ENCODE measurements at regions not wholly inside any gene's neighbourhood (a gene's known extent, or its start where the extent isn't known, plus 50 kb on each side); places are given as distances from the start of the nearest gene placed in this dataset.

DNA sequence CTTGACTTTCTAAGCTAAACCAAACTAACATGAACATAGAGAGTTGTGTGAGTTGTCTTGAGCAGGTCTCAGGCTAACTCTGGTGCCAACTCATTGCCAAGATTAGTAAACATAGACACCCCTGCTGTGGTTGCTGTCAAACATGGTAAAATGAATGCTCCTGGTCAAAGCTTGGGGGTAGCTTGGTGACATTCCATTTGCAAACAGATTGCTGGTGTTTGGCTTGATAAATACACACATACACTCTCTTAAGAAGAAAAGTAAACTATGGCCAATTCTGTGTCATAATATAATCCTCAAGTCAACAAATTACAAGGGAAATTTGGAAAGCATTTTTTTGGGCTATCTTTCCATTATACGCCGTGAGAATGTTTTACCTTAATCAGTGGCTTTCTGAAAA is 386.4 kb upstream of the PDE3A start:
- Mint-ChIP-seq H3K27ac (no peak overlapping the region), H3K36me3 (no peaks in the 10 kb centered on the region), H3K4me1 (no peaks in the 10 kb centered on the region), H3K9me3 (peaks cover 0 to 2% (median 0%) of the 10 kb centered on the region in 7 donors), H3K27me3 (ENCODE audit: low read depth in 3 of 3) (peaks cover 0 to 2% (median 0%) of the 10 kb centered on the region in 3 donors), H3K4me3 (no peak overlapping the region)
- Histone ChIP-seq H3K27me3 (ENCODE audit: control insufficient read depth in 2 of 2, insufficient read depth in 2 of 2, low read length in 2 of 2) (no peaks in the 10 kb centered on the region), H4K20me1 (ENCODE audit: insufficient read depth, low read length) (no peaks in the 10 kb centered on the region), H3K9ac (ENCODE audit: insufficient read depth, low read length, poor library complexity, severe bottlenecking) (no peak overlapping the region), H3K4me3 (replicated peaks in 1 of 3; ENCODE audit: low read depth in 2 of 3, low read length in 3 of 3) (no peak overlapping the region), H3K9me3 (replicated peaks in 1 of 2; ENCODE audit: control insufficient read depth in 1 of 2, insufficient read depth in 1 of 2, low read length in 2 of 2) (no peaks in the 10 kb centered on the region), H3K36me3 (replicated peaks in 1 of 2; ENCODE audit: control insufficient read depth in 1 of 2, insufficient read depth in 2 of 2, low read length in 2 of 2) (no peaks in the 10 kb centered on the region), H3K4me2 (replicated peaks; ENCODE audit: extremely low read depth, low read length, poor library complexity, severe bottlenecking) (no peak overlapping the region), H2AFZ (ENCODE audit: insufficient read depth, low read depth, low read length, poor library complexity, severe bottlenecking) (no peak overlapping the region), H3K4me1 (ENCODE audit: control insufficient read depth in 1 of 2, insufficient read depth in 2 of 2, low read length in 2 of 2) (no peaks in the 10 kb centered on the region), H3K27ac (ENCODE audit: low read depth in 1 of 2, low read length in 2 of 2) (no peak overlapping the region), H3K79me2 (ENCODE audit: insufficient read depth, low read length) (no peaks in the 10 kb centered on the region)
- WGBS (ENCODE audit: insufficient coverage), result no CpG with 5 or more reads among the region's 2 CpGs
- intact Hi-C loops (cut with micrococcal nuclease), result no loop called here
- TF ChIP-seq, protein P1, sequence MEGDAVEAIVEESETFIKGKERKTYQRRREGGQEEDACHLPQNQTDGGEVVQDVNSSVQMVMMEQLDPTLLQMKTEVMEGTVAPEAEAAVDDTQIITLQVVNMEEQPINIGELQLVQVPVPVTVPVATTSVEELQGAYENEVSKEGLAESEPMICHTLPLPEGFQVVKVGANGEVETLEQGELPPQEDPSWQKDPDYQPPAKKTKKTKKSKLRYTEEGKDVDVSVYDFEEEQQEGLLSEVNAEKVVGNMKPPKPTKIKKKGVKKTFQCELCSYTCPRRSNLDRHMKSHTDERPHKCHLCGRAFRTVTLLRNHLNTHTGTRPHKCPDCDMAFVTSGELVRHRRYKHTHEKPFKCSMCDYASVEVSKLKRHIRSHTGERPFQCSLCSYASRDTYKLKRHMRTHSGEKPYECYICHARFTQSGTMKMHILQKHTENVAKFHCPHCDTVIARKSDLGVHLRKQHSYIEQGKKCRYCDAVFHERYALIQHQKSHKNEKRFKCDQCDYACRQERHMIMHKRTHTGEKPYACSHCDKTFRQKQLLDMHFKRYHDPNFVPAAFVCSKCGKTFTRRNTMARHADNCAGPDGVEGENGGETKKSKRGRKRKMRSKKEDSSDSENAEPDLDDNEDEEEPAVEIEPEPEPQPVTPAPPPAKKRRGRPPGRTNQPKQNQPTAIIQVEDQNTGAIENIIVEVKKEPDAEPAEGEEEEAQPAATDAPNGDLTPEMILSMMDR (IDR thresholded peaks at IDR 0.05), result no peak
- no peak for DNase-seq

DNA sequence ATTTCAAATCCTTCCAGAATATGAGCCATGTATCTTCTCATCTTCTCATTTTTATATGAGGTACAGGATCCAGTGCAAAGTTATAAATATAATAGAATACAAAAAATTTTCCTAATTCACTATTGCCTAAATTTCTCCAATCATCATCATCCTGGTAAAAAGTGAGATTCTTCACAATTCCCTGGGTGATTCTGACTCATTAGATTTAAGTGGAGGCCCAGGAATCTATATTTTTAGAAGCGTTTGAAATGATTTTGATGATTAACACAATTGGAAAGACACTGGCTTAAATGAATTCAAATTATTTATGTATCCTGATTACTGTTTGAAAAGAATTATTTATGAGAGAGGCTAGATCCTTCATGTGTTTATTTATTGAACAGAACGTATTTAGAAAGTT is 380.3 kb upstream of the PDE3A start:
- no peaks in the 10 kb centered on the region for H3K27me3 Mint-ChIP-seq (ENCODE audit: low read depth in 3 of 3)
- intact Hi-C loops (cut with micrococcal nuclease), result no loop called here
- Histone ChIP-seq H4K20me1 (ENCODE audit: insufficient read depth, low read length) (no peaks in the 10 kb centered on the region), H3K4me2 (replicated peaks; ENCODE audit: extremely low read depth, low read length, poor library complexity, severe bottlenecking) (no peak overlapping the region), H3K4me1 (ENCODE audit: control insufficient read depth in 1 of 2, insufficient read depth in 2 of 2, low read length in 2 of 2) (no peaks in the 10 kb centered on the region), H3K79me2 (ENCODE audit: insufficient read depth, low read length) (no peaks in the 10 kb centered on the region), H3K9me3 (replicated peaks in 1 of 2; ENCODE audit: control insufficient read depth in 1 of 2, insufficient read depth in 1 of 2, low read length in 2 of 2) (no peaks in the 10 kb centered on the region), H3K27ac (ENCODE audit: low read depth in 1 of 2, low read length in 2 of 2) (no peak overlapping the region), H3K4me3 (replicated peaks in 1 of 3; ENCODE audit: low read depth in 2 of 3, low read length in 3 of 3) (no peak overlapping the region), H3K36me3 (replicated peaks in 1 of 2; ENCODE audit: control insufficient read depth in 1 of 2, insufficient read depth in 2 of 2, low read length in 2 of 2) (no peaks in the 10 kb centered on the region), H3K27me3 (ENCODE audit: control insufficient read depth in 2 of 2, insufficient read depth in 2 of 2, low read length in 2 of 2) (no peaks in the 10 kb centered on the region), H3K9ac (ENCODE audit: insufficient read depth, low read length, poor library complexity, severe bottlenecking) (no peak overlapping the region), H2AFZ (ENCODE audit: insufficient read depth, low read depth, low read length, poor library complexity, severe bottlenecking) (no peak overlapping the region)
- H3K27ac Mint-ChIP-seq, result no peak overlapping the region
- no peaks in the 10 kb centered on the region for H3K4me1 Mint-ChIP-seq
- DNase-seq, result no peak
- peaks cover 0 to 2% (median 0%) of the 10 kb centered on the region in 7 donors for H3K9me3 Mint-ChIP-seq
- no peak overlapping the region for H3K4me3 Mint-ChIP-seq
- TF ChIP-seq, protein P1 (IDR thresholded peaks at IDR 0.05), result no peak
- WGBS (ENCODE audit: insufficient coverage), result no CpG with 5 or more reads among the region's 2 CpGs
- H3K36me3 Mint-ChIP-seq, result no peaks in the 10 kb centered on the region
